HG03432 (cell line): ENCODE measurements at regions not wholly inside any gene's neighbourhood (a gene's known extent, or its start where the extent isn't known, plus 50 kb on each side); places are given as distances from the start of the nearest gene placed in this dataset.
"Not testable (repeated sequence)": the region's sequence is repeated elsewhere in the genome, so short reads cannot be mapped to it uniquely, and the experiment has no call there.

Source experiments
- ATAC-seq: cut with Tn5 transposase; IDR thresholded peaks from one replicate; pipeline ENCODE4 v1.9.1; 2021; ENCODE audit warnings: mild to moderate bottlenecking, moderate library complexity; ENCODE audit not compliant: unreplicated experiment

DNA sequence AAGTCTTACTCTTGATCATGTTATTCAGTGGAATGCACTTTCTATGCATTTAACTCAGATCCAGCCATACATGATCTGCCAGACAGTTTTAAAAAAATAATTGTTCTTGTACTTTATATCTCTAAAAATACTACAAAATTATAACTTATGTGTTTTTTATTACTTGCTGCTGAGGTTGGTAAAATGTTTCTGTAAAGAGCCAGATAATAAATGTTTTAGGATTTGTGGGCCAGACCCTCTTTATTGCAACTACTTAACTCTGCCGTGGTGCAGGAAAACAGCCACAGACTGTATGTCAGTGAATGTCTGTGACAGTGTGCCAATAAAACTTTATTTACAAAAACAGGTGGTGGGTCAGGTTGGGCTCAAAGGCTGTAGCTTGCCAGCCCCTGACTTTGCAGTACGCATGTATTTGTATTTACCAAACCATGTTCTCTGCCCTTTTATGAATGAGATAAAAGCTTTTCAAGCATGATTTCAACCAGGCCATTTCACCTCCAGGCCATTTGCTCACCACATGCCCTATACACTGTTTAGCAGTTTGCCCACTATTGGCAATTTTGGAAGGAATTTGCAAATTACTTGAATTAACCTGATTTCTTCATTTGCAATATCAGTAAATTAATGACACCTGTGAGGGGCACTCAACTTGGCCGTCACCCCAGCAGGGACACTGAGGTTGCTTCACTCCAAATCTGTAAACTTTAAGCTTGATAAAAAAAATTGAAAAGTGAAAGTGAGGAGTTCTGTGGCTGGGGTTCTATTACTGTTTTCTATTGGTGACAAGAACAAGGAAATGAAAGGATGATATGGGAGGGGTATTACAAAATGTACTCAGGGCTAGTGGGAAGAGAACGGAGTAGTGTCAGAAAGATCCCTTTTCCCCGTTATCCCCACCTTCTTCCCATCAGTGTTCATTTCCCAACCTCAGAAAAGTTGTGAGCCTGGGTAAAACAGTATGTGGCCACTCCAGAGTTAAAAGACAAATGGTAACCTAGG, 133.4 kb downstream of the CEBPB start:
- ATAC-seq, result no peak

DNA sequence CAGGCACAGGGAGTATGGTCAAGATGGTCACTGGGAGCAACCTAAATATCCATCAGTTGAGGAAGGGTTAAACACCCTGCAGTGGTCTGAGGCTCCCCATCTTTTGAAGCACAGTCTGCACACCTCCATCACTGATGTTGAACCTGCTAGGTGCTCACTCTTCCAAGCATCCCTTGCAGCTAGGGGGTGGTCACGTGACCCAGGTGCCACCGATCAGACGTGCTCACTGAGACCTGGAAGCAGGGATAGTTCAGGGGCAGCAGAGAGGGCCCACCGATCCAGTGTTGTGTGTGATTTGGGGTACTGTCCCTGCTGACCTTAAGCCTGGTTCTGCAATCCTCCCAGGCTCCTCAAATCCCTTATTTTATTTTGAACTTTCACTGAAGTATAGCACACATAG, 134.6 kb downstream of the CEBPB start:
- ATAC-seq, result no peak

DNA sequence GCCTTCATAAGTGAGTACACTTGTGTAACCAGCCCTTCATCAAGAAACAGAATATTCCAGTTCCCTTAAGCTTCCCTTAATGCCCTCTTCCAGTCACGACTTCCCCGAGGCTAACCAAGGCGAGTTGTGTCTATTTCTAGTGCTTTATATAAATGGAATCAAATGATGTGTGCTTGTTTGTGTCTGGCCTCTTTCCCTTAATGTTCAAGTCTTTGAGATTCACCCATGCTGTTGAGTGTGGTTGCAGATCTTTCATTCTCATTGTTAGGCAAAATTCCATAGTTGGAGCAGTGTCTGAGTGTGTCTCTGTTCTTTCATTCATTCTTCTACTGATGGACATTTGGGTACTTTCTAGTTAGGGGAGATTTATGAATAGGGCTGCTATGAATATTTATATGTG, 135.0 kb downstream of the CEBPB start:
- no peak for ATAC-seq

DNA sequence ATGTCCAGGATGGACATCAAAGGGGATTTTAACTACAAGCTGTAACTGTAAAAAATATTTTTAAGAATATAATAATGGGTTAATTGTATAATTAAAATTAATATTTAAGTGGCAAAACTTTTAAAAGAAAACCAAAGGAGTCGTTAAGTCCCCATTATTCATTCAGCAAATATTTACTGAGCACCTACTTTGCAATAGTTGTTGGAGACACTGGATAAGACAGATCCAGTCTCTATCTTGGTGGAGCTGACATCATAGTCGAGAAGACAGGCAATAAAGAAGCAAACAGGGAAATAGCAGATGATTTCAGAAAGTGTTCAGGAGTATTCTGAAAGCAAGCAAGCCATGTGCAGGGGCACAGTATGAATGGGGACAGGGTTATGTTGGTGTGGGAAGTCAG, 137.0 kb downstream of the CEBPB start:
- ATAC-seq, result no peak

DNA sequence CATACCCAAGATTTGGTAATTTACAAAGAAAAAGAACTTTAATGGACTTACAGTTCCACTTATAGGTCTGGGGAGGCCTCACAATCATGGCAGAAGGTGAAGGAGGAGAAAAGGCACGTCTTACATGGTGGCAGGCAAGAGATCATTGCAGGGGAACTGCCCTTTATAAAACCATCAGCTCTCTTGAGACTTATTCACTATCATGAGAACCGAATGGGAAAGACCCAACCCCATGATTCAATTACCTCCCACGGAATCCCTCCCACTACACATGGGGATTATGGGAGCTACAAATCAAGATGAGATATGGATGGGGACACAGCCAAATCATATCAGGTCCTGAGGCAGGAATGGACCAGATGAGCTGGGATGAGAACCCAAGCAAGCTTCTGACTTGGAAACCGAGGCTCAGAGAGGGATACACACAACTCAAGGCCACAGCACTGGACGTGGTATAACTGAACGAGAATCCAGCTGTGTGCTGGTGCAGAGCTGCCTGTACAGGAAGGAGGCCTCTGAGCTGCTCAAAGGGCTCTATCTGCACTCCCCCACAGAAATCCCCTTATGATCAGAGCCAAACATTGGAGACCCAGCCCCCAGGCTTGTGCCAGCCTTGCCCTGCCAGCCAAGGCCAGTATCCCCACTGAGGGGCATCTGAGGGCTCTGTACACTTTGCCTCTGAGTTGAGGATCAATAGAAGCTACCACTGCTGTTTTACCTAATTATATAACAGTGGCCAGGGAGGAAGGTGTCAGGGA, 137.8 kb downstream of the CEBPB start:
- ATAC-seq, result no peak

DNA sequence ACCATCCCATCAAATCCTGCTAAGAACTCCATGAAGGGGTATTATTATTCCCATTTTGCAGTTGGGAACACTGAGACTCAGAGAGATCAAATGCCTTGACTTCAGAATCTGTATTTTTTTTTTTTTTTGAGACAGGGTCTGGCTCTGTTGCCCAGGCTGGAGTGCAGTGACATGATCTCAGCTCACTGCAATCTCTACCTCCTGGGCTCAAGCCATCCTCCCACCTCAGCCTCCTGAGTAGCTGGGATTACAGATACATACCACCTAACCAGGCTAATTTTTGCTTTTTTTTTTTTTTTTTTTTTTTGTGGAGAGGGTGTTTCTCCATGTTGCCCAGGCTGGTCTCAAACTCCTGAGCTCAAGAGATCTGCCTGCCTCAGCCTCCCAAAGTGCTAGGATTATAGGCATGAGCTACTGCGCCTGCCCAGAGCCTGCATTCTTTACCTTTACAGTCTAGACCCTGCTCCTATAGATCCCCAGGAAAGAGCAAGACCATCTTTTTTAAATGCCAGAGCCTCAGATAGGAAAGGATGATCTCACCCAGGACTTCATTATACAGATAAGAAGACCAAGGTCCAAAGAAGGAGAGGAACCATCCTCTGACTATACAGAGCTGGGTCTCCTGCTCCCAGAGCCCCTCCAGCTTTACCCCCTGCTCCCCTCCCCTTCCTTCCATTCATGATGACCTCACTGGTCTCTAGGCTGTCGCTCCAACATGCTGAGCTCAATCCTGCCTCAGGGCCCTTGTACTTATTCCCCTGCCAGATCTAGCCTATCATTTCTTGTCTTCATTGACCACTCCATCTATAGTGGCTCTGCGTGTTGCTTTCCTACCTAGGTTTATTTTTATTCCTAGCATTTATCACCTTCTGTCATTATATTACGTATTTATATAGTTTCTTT, 138.6 kb downstream of the CEBPB start:
- no peak for ATAC-seq

DNA sequence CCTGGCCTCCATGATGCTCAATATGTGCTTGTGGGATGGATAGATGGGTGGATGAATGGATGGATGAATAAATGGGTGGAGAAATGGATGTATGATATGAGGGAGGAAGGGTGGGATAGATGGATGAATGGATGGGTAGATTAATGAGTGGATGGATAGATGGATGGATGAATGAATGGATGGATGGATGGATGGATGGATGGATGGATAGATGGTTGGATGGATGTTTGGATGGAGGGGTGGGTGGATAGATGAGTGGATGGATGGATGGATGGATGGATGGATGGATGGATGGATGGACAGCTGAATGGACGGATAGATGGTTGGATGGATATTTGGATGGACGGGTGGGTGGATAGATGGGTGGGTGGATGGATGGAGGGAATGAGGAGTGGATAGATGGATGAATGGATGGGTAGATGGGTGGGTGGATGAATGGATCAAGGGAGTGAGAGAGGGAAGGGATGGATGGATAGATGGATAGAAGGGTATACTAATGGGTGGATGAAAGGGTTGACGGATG, 139.4 kb downstream of the CEBPB start:
- no peak for ATAC-seq

DNA sequence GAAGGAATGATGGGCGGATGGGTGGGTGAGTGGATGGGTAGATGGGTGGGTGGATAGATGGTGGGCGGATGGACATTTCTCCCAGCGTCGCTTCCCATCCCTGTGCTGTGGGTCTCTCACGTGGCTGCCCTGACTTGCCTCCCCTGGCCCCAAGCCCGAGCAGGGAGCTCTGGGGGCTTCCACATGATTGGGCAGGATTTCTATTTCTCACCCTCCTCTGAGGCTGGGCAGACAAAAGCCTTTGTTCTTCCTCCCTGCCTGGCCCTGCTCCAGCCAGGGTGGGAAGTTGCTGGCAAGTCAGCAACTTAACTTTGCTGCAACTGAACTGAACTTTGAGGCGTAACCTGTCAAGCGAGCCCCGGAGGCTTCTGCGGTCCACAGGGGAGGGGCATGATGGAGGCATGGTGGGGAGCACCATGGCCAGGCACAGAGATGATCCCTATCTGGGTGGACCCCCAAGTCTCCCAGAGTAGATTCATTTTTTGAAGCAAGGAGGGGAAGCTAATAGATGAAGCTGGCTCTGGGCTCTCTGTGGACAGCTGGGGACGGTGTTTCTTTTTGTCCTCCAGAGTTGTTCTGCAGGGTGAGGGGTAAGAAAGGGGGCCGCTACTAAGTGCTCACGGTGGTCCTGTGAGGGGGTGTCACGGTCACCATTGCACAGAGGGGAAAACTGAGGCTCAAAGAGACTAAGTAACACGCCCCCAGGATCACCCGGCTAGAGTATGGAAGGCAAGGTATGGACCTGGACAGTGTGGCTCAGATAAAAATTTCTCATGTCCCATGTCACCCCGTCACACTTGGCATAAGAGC, 140.1 kb downstream of the CEBPB start:
- no peak for ATAC-seq

DNA sequence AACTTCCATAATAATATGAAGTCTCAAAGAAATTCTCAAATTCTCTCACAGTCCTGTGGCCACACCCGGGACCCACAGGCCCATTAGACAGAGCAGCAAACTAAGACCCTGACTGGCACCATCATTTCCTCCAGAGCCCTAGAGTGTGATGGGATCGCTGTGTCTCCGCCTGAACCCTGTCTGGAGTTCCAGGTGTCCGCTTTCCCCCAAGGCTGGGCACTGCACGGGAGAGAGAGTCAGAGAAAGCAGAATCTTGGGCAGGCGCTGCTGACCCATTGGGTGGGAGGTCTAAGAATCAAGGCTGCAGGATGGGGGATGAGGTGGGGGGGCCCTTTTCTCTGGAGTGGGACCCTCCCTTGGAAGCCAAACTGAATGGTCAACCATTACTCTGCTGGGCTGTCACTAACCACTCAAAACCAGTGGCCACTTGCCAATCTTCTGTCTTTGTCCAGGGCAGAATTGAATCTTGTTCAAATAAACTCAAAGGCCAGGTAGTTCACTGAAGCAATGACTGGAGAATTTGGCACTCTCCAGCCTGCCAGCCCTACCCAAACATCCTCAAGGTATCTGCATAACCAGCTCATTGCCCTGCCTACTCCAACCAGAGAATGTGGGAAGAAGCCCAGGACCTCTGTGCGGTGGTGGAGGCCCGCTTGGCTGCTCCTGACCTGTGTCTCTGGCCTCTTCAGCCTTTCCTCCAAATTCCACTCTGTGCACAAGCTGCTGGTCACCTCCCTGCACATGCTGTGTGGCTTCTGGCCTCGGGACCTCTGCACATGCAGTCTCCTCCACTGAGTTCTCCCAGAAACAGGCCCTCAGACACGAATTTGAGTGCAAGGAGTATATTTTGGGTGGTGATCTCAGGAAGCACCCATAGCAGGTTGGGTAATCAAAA, 141.1 kb downstream of the CEBPB start:
- ATAC-seq, result no peak

DNA sequence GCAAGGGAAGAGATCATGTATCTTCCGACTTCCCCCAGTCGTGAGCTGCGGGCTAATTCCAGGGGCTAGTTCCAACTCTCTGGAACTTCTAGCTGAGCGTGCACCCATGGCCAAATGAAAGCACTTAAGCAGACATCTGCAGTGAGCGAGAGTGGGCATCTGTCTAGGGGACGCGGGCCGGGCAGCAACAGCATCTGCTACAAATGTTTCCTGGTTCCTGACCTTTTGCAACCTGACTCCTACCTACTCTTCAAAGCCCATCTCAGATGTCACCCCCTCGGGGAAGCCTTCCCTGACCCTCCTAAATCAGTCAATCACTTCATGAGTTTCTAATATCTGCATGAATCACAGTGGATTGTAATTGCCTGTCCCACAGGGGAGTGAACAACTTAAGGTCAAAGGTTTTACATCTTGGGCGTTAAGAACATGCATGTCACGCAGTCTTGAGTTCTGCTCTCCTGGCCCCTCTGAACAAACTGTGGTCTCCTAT, 141.9 kb downstream of the CEBPB start:
- no peak for ATAC-seq

DNA sequence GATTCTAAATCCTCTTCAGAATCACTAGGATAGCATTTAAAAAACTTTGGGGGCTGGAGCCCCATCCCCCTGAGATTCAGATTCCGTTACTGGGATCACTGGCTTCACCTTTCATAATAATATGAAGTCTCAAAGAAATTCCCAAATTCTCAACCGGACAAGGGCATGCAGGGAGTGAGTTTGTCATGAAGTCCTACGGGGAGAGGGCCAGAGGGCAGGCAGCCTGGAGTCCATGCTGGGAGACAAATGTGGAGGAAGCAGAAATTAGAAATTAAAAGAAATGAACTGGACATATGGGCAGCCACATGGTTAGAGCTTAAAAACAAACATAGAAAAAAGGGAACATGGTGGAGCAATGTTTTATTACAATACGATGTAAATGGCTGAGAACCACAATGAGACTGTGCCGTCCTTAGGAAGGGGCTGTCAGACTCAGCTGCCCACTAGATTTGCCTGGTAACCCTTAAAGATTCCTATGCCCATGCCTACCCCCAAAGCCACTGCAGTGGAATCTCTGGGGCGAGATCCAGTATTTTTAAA, 142.6 kb downstream of the CEBPB start:
- no peak for ATAC-seq

DNA sequence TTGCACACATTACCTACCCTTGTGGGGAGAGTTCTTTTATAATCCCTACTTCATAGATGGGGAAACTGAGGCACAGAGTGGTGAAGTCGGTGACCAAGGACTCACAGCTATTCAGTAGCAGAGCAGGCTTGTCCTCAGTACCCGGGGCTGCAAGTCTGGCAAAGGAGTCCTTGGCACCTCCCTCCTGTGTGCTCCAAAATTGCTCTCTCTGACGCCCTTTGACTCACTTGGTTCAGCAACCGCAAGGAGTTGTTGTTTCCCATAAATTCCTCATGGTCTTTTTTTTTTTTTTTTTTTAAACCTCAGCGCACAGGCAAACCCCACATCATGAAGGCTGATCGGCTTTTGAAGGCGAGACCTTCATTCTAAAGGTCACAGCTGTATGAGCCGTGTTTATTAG, 143.2 kb downstream of the CEBPB start:
- no peak for ATAC-seq

DNA sequence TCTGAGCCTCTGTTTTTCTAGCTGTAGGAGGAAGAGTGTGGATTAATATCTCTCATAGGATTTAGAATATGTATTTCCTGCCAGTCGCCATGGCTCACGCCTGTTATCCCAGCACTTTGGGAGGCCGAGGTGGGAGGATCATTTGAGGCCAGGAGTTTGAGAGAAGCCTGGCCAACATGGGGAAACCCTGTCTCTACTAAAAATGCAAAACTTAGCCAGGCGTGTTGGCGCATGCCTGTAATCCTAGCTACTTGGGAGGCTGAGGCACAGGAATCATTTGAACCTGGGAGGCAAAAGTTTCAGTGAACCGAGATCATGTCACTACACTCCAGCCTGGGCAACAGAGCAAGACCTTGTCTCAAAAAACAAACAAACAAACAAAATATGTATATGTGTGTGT, 143.9 kb downstream of the CEBPB start:
- ATAC-seq, result not testable (repeated sequence)

DNA sequence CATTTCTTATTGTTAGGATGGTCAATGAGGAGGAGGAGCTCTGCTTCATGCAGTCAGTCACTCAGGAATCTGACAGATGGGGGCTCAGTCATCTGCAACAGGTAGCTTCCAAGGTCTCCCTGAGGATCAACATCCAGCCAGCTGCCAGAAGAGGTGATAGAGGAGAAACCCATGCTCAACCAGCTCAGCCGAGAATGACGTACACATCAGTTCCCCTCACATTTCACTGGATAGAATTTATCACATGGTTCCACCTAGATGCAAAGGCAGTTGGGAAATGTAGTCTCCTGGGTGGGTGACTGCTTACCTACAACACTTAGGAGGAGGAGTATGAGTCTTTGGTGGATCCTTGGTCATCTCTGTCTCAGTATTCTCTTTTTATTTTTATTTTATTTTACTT, 144.5 kb downstream of the CEBPB start:
- ATAC-seq, result no peak

DNA sequence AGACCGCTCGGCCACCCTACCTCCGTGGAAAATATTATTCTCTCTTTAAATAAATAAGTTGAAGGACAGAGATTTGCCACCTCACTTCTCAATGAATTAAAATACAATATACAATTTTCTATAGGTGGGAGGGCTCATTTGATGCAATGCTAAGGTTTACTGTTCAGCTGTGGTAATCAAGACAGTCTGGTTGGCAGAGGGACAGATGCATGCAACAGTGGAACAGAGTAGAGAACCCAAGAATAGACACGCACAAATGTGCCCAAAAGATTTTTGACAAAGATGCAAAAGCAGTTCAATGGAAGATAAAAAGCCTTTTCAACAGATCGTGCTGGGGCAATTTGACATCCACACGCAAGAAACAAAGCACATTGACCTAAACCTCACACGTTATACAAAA, 145.2 kb downstream of the CEBPB start:
- no peak for ATAC-seq

DNA sequence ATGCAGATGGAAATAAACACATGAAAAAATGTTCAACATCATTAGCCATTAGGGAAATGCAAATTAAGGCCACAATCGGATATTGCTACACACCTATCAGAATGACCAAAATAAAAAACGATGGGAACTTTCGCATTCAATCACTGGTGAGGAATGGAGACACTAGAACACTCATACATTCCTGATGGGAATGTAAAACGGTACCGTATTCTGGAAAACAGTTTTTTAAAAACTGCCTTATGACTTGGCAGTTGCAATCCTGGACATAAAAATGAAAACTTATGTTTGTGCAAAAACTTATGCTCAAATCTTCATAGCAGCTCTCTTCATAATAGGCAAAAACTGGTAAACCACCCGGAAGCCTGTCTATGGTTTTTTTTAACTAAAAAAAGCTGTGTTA, 146.0 kb downstream of the CEBPB start:
- no peak for ATAC-seq

DNA sequence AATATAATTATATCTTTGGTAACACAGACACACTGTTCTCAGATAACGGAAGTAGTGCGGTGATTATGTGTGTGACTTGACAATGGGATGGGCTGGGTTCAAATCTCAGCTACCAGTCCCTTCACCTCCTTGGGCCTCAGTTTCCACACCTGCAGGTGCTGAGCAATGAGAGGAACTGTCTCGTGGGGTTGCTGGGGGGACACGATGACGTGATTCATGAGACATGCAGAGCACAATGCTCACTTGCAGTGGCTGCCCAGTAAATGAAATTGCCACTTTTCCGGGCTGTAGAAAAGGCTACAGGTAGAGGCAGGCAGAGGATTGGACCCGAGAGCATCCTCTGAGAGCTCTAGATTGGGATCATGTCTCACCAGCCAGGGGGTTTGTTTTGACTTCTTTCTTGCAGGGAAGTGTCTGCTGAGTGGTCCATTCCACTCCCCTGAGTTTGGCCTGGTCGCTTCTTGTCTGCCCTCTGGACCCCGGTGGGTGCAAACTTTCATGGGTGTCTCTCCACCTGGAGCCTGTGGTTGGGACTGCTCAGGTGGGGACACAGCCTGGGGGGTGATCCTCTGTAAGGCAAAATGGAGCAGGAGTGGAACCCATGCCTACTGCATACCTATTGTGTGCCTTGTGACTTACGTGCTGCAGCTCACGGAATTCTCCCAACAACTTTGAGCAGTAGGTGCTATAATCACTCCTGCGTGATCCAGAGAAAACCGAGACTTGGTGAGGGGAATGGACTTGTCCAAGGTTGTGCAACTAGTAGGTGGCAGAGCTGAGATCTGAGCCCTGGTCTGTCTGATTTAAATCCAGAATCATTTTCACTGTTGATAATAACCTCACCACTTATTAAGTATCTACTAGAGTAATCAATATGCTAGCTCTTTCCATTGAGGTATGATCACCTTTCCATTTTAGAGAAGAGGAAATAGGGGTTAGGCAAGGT, 147.2 kb downstream of the CEBPB start:
- ATAC-seq, result no peak
